ENCODE measurements at regions not wholly inside any gene's neighbourhood (a gene's known extent, or its start where the extent isn't known, plus 50 kb on each side); places are given as distances from the start of the nearest gene placed in this dataset.

- Histone ChIP-seq H3K4me2 (ENCODE audit: low read length) (no peak overlapping the region), H3K27me3 (ENCODE audit: insufficient read depth, low read length) (no peaks in the 10 kb centered on the region), H3K79me2 (ENCODE audit: insufficient read depth, low read length) (no peaks in the 10 kb centered on the region), H3K9me2 (ENCODE audit: low read depth, low read length) (no peaks in the 10 kb centered on the region), H3F3A (ENCODE audit: insufficient read depth, low read length) (no peaks in the 10 kb centered on the region), H3K4me3 (ENCODE audit: low read depth, low read length, poor library complexity, severe bottlenecking) (no peak overlapping the region), H3K27ac (ENCODE audit: low read depth, low read length, poor library complexity, severe bottlenecking) (no peak overlapping the region), H3K4me1 (ENCODE audit: insufficient read depth, low read length, severe bottlenecking) (no peaks in the 10 kb centered on the region), H3K36me3 (ENCODE audit: insufficient read depth, low read length) (no peaks in the 10 kb centered on the region), H2AFZ (ENCODE audit: low read length) (no peak overlapping the region), H4K20me1 (ENCODE audit: insufficient read depth, low read length) (no peaks in the 10 kb centered on the region), H3K9me3 (ENCODE audit: low read length) (no peaks in the 10 kb centered on the region), H3K9ac (ENCODE audit: low read length) (no peak overlapping the region)
- TF ChIP-seq EZH2 (IDR thresholded peaks at IDR 0.05; ENCODE audit: borderline replicate concordance, low read length) (no peak), CTCF (IDR thresholded peaks at IDR 0.05; ENCODE audit: low read length) (no peak)
Measured at GRCh38 chr1:68808351-68808750, 311.5 kb upstream of the DEPDC1 start.

GRCh38 chr1:68811806-68812205 is 314.9 kb upstream of the DEPDC1 start:
- H3K9me2 ChIP-seq (ENCODE audit: low read depth, low read length) = no peaks in the 10 kb centered on the region

DNA sequence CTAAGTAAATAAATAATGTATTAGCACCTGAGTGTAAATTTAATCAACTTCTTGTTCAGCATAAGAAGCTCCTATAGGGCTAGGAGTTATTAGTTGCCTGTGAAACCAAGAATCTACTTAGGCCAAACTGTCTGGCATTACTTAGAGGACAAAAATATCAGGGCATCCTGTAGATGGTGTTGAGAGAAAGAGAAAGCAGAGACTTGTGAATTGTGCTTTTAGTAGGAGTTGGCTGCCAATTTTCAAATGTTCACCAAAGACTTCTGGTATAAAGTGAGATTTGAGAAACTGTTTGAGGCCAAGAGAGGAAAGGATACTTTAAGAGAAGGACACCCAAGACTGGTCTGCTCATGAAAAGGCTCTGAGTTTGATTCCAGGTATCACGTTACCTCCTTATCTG is 315.5 kb upstream of the DEPDC1 start:
- no peaks in the 10 kb centered on the region for H3K9me3 ChIP-seq (ENCODE audit: low read length)
- no peaks in the 10 kb centered on the region for H3K36me3 ChIP-seq (ENCODE audit: insufficient read depth, low read length)
- no peak overlapping the region for H3K27ac ChIP-seq (ENCODE audit: low read depth, low read length, poor library complexity, severe bottlenecking)
- H3K9ac ChIP-seq (ENCODE audit: low read length) = no peak overlapping the region
- no peak overlapping the region for H2AFZ ChIP-seq (ENCODE audit: low read length)
- no peak overlapping the region for H3K4me3 ChIP-seq (ENCODE audit: low read depth, low read length, poor library complexity, severe bottlenecking)
- H3K79me2 ChIP-seq (ENCODE audit: insufficient read depth, low read length) = no peaks in the 10 kb centered on the region
- no peaks in the 10 kb centered on the region for H4K20me1 ChIP-seq (ENCODE audit: insufficient read depth, low read length)
- no peaks in the 10 kb centered on the region for H3K27me3 ChIP-seq (ENCODE audit: insufficient read depth, low read length)
- H3K4me2 ChIP-seq (ENCODE audit: low read length) = no peak overlapping the region
- H3K4me1 ChIP-seq (ENCODE audit: insufficient read depth, low read length, severe bottlenecking) = no peaks in the 10 kb centered on the region
- TF ChIP-seq EZH2 (IDR thresholded peaks at IDR 0.05; ENCODE audit: borderline replicate concordance, low read length) (no peak), CTCF (IDR thresholded peaks at IDR 0.05; ENCODE audit: low read length) (no peak)
- no peaks in the 10 kb centered on the region for H3F3A ChIP-seq (ENCODE audit: insufficient read depth, low read length)
- no peaks in the 10 kb centered on the region for H3K9me2 ChIP-seq (ENCODE audit: low read depth, low read length)

More at GRCh38 chr1:68811806-68812205, 314.9 kb upstream of the DEPDC1 start:
- H3K9ac ChIP-seq (ENCODE audit: low read length) = no peak overlapping the region
- no peaks in the 10 kb centered on the region for H4K20me1 ChIP-seq (ENCODE audit: insufficient read depth, low read length)
- H3K9me3 ChIP-seq (ENCODE audit: low read length) = no peaks in the 10 kb centered on the region
- H3K4me1 ChIP-seq (ENCODE audit: insufficient read depth, low read length, severe bottlenecking) = no peaks in the 10 kb centered on the region
- no peak overlapping the region for H2AFZ ChIP-seq (ENCODE audit: low read length)
- H3K4me2 ChIP-seq (ENCODE audit: low read length) = no peak overlapping the region
- TF ChIP-seq EZH2 (IDR thresholded peaks at IDR 0.05; ENCODE audit: borderline replicate concordance, low read length) = no peak
- TF ChIP-seq CTCF (IDR thresholded peaks at IDR 0.05; ENCODE audit: low read length) = no peak
- H3K27ac ChIP-seq (ENCODE audit: low read depth, low read length, poor library complexity, severe bottlenecking) = no peak overlapping the region
- H3F3A ChIP-seq (ENCODE audit: insufficient read depth, low read length) = no peaks in the 10 kb centered on the region
- H3K27me3 ChIP-seq (ENCODE audit: insufficient read depth, low read length) = no peaks in the 10 kb centered on the region
- H3K79me2 ChIP-seq (ENCODE audit: insufficient read depth, low read length) = no peaks in the 10 kb centered on the region
- no peaks in the 10 kb centered on the region for H3K36me3 ChIP-seq (ENCODE audit: insufficient read depth, low read length)
- H3K4me3 ChIP-seq (ENCODE audit: low read depth, low read length, poor library complexity, severe bottlenecking) = no peak overlapping the region
